HepG2 (cell line): ENCODE measurements at regions not wholly inside any gene's neighbourhood (a gene's known extent, or its start where the extent isn't known, plus 50 kb on each side); places are given as distances from the start of the nearest gene placed in this dataset.

ENCODE experiments used
- ATF3 ChIP-seq: sonication (generic); formaldehyde crosslinking; IDR thresholded peaks from 2 replicates; pipeline ENCODE4 v1.4.0; 2020; ENCODE audit warnings: missing genetic modification reagents
- CBX2 ChIP-seq, 2 experiments: fragments of 200-600 bp in 1 of 2; sonication (generic); formaldehyde crosslinking in 1 of 2; IDR thresholded peaks; 2 replicates each; pipeline versions ENCODE4 v1.7.0 to v1.8.1; 2018 to 2022; ENCODE audit warnings: low read depth in 2 of 2, low read length in 1 of 2, mild to moderate bottlenecking in 1 of 2, missing genetic modification reagents in 1 of 2
- CERS6 ChIP-seq: sonication (generic); formaldehyde crosslinking; IDR thresholded peaks from 2 replicates; pipeline ENCODE4 v1.5.0; 2020; ENCODE audit warnings: missing genetic modification reagents
- FOSL2 ChIP-seq: sonication (generic); formaldehyde crosslinking; IDR thresholded peaks from 2 replicates; pipeline ENCODE4 v1.4.0; 2020; ENCODE audit warnings: missing genetic modification reagents
- HOMEZ ChIP-seq: IDR thresholded peaks from 2 replicates; pipeline ENCODE4 v1.6.1; 2016; ENCODE audit warnings: low read depth
- MED13 ChIP-seq: sonication (generic); formaldehyde crosslinking; IDR thresholded peaks from 2 replicates; pipeline ENCODE4 v1.5.0; 2020; ENCODE audit warnings: missing genetic modification reagents
- MEF2D ChIP-seq: sonication (generic); formaldehyde crosslinking; IDR thresholded peaks from 2 replicates; pipeline ENCODE4 v1.5.1; 2020; ENCODE audit warnings: mild to moderate bottlenecking, missing genetic modification reagents
- MTF1 ChIP-seq: sonication (generic); formaldehyde crosslinking; IDR thresholded peaks from 2 replicates; pipeline ENCODE4 v1.5.0; 2020; ENCODE audit warnings: missing genetic modification reagents
- NFATC3 ChIP-seq: sonication (generic); formaldehyde crosslinking; IDR thresholded peaks from 2 replicates; pipeline ENCODE4 v1.5.1; 2020; ENCODE audit warnings: mild to moderate bottlenecking, missing genetic modification reagents
- NR0B2 ChIP-seq: sonication (generic); formaldehyde crosslinking; IDR thresholded peaks from 2 replicates; pipeline ENCODE4 v1.4.0; 2020; ENCODE audit warnings: mild to moderate bottlenecking, missing genetic modification reagents
- PAWR ChIP-seq: sonication (generic); formaldehyde crosslinking; IDR thresholded peaks from 2 replicates; pipeline ENCODE4 v1.4.0; 2020; ENCODE audit warnings: missing genetic modification reagents, mild to moderate bottlenecking, borderline replicate concordance
- PAXIP1 ChIP-seq: sonication (generic); formaldehyde crosslinking; conservative IDR thresholded peaks from 2 replicates; pipeline ENCODE4 v1.4.0; 2020; ENCODE audit warnings: mild to moderate bottlenecking, missing genetic modification reagents, moderate library complexity
- POGK ChIP-seq: sonication (generic); formaldehyde crosslinking; conservative IDR thresholded peaks from 2 replicates; pipeline ENCODE4 v1.8.0; 2022; ENCODE audit warnings: mild to moderate bottlenecking, moderate library complexity, missing genetic modification reagents
- POLR2AphosphoS5 ChIP-seq: IDR thresholded peaks from 2 replicates; pipeline ENCODE4 v1.6.1; 2012; ENCODE audit warnings: low read depth, low read length
- RBM39 ChIP-seq: fragments of 200-400 bp; formaldehyde crosslinking; IDR thresholded peaks from one replicate; pipeline ENCODE4 v1.6.1; 2018; ENCODE audit warnings: antibody characterized with exemption, mild to moderate bottlenecking, low read depth, low read length; ENCODE audit not compliant: poor library complexity, severe bottlenecking
- ZBTB34 ChIP-seq: sonication (generic); formaldehyde crosslinking; IDR thresholded peaks from 2 replicates; pipeline ENCODE4 v1.8.0; 2022; ENCODE audit warnings: mild to moderate bottlenecking, missing genetic modification reagents
- ZEB1 ChIP-seq: IDR thresholded peaks from 2 replicates; pipeline ENCODE4 v1.6.1; 2012; ENCODE audit warnings: mild to moderate bottlenecking, low read depth, inconsistent platforms; ENCODE audit not compliant: insufficient replicate concordance
- ZMYM3 ChIP-seq: sonication (generic); formaldehyde crosslinking; IDR thresholded peaks from 2 replicates; pipeline ENCODE4 v1.5.1; 2020; ENCODE audit warnings: mild to moderate bottlenecking, missing genetic modification reagents

- no peak for TF ChIP-seq CERS6
- peak; percentile 85; the same call in 1 of the 2 replicates for TF ChIP-seq ZBTB34 (CRISPR knock-in tag)
- no peak for TF ChIP-seq RBM39
- TF ChIP-seq HOMEZ (CRISPR knock-in tag), result peak; percentile 42; the same call in 1 of the 2 replicates
- TF ChIP-seq ZMYM3, result peak; percentile 77; the same call in 1 of the 2 replicates
- TF ChIP-seq ATF3 (CRISPR knock-in tag), result peak; percentile 19
- no peak for TF ChIP-seq MTF1 (CRISPR knock-in tag)
- peak; percentile 11; the same call in 1 of the 2 replicates for TF ChIP-seq POLR2AphosphoS5
- TF ChIP-seq POGK (CRISPR knock-in tag), result peak; percentile 57; the same call in 1 of the 2 replicates
- peak; percentile 87 for TF ChIP-seq MED13 (CRISPR knock-in tag)
- peak; percentile 64 for TF ChIP-seq NR0B2 (CRISPR knock-in tag)
- no peak for TF ChIP-seq ZEB1
- TF ChIP-seq PAXIP1 (CRISPR knock-in tag), result peak; percentile 95
- no peak for TF ChIP-seq CBX2 (IDR thresholded peaks at IDR 0.05; ENCODE audit: low read depth, low read length)
- TF ChIP-seq CBX2 (CRISPR knock-in tag; IDR thresholded peaks at IDR 0.05; ENCODE audit: low read depth), result no peak
- peak; percentile 89 for TF ChIP-seq MEF2D
- TF ChIP-seq PAWR (CRISPR knock-in tag), result 0 out of 2 replicates have a peak, but pooled peaks have one; percentile 33
- TF ChIP-seq NFATC3 (CRISPR knock-in tag), result no peak
- TF ChIP-seq FOSL2 (CRISPR knock-in tag), result peak; percentile 77
Measured at GRCh38 chr4:3830774-3831528, 64.8 kb downstream of the ADRA2C start (continued).
